Spinal cord (tissue), 9 donors: ENCODE measurements at regions not wholly inside any gene's neighbourhood (a gene's known extent, or its start where the extent isn't known, plus 50 kb on each side); places are given as distances from the start of the nearest gene placed in this dataset.

Experiments used
- DNase-seq, 6 donors: peaks; one replicate each; pipeline versions ENCODE4 v3.0.0 to v3.0.0-alpha.2; 2013 to 2015; ENCODE audit warnings: low spot score in 6 of 6, low read depth in 4 of 6
- H3K27ac ChIP-seq: one replicate; pipeline ENCODE4 v1.5.1; 2013; ENCODE audit warnings: low read depth, low read length, control low read depth
- H3K27me3 ChIP-seq: one replicate; pipeline ENCODE4 v1.6.1; 2013; ENCODE audit warnings: low read length; ENCODE audit not compliant: control insufficient read depth, insufficient read depth
- H3K36me3 ChIP-seq: one replicate; pipeline ENCODE4 v1.6.1; 2013; ENCODE audit warnings: low read length; ENCODE audit not compliant: control insufficient read depth, insufficient read depth
- H3K4me1 ChIP-seq: one replicate; pipeline ENCODE4 v1.6.1; 2013; ENCODE audit warnings: low read length; ENCODE audit not compliant: control insufficient read depth, insufficient read depth
- H3K4me3 ChIP-seq: one replicate; pipeline ENCODE4 v1.5.1; 2013; ENCODE audit warnings: low read depth, low read length, control low read depth
- H3K9me3 ChIP-seq: one replicate; pipeline ENCODE4 v1.6.1; 2013; ENCODE audit warnings: low read length; ENCODE audit not compliant: control insufficient read depth, insufficient read depth
- WGBS: methylation state at CpG from one replicate; pipeline ENCODE4 v1.1.5; 2013; ENCODE audit warnings: missing lambda C conversion rate; ENCODE audit not compliant: insufficient coverage; 5-methylcytosine and 5-hydroxymethylcytosine counted together
- donor health status: healthy.

GRCh38 chr15:38702178-38702912 lies 137.7 kb upstream of the RASGRP1 start:
- H3K4me1 ChIP-seq = no peaks in the 10 kb centered on the region
- 41% methylated on average over 2 of the region's 3 CpGs for WGBS
- no peaks in the 10 kb centered on the region for H3K36me3 ChIP-seq
- no peak overlapping the region for H3K4me3 ChIP-seq
- H3K9me3 ChIP-seq = no peaks in the 10 kb centered on the region
- peaks cover 7% of the 10 kb centered on the region for H3K27me3 ChIP-seq
- H3K27ac ChIP-seq = no peak overlapping the region
- peak in 1 of 6 donors; percentile 31 for DNase-seq

- Histone ChIP-seq H3K36me3 (no peaks in the 10 kb centered on the region), H3K27me3 (peaks cover 7% of the 10 kb centered on the region), H3K4me1 (no peaks in the 10 kb centered on the region), H3K27ac (no peak overlapping the region), H3K9me3 (no peaks in the 10 kb centered on the region), H3K4me3 (no peak overlapping the region)
- 42% methylated on average over 7 of the region's 11 CpGs for WGBS
- DNase-seq = no peak
These were observed 141.0 kb upstream of the RASGRP1 start for GRCh38 chr15:38705436-38706219.

- WGBS = 95% methylated on average over 3 of the region's 5 CpGs
- no peak for DNase-seq
- Histone ChIP-seq H3K27me3 (peaks cover 7% of the 10 kb centered on the region), H3K36me3 (no peaks in the 10 kb centered on the region), H3K4me1 (no peaks in the 10 kb centered on the region), H3K4me3 (no peak overlapping the region), H3K27ac (no peak overlapping the region), H3K9me3 (no peaks in the 10 kb centered on the region)
These were observed 142.3 kb upstream of the RASGRP1 start for GRCh38 chr15:38706956-38707355.

- H3K9me3 ChIP-seq = no peaks in the 10 kb centered on the region
- H3K4me3 ChIP-seq = no peak overlapping the region
- H3K36me3 ChIP-seq = no peaks in the 10 kb centered on the region
- H3K27ac ChIP-seq = peak overlapping the region; percentile 43
- peaks cover 7% of the 10 kb centered on the region for H3K27me3 ChIP-seq
- no peaks in the 10 kb centered on the region for H3K4me1 ChIP-seq
- 88% methylated on average over 2 of the region's 8 CpGs for WGBS
- peak; percentile 56 to 91 (median 58) for DNase-seq
These were observed 143.4 kb upstream of the RASGRP1 start for GRCh38 chr15:38707802-38708671.

- WGBS = 93% methylated on average over 3 of the region's 4 CpGs
- peak overlapping the region; percentile 43 for H3K27ac ChIP-seq
- no peak overlapping the region for H3K4me3 ChIP-seq
- peaks cover 7% of the 10 kb centered on the region for H3K27me3 ChIP-seq
- no peaks in the 10 kb centered on the region for H3K36me3 ChIP-seq
- DNase-seq = no peak
- H3K9me3 ChIP-seq = no peaks in the 10 kb centered on the region
- no peaks in the 10 kb centered on the region for H3K4me1 ChIP-seq
These were observed 144.1 kb upstream of the RASGRP1 start for GRCh38 chr15:38708672-38709180.

- H3K27me3 ChIP-seq = peaks cover 7% of the 10 kb centered on the region
- no peak overlapping the region for H3K4me3 ChIP-seq
- no peaks in the 10 kb centered on the region for H3K36me3 ChIP-seq
- no peak for DNase-seq
- H3K4me1 ChIP-seq = no peaks in the 10 kb centered on the region
- no peak overlapping the region for H3K27ac ChIP-seq
- WGBS = no CpG with 5 or more reads among the region's 2 CpGs
- no peaks in the 10 kb centered on the region for H3K9me3 ChIP-seq
These were observed 144.6 kb upstream of the RASGRP1 start for GRCh38 chr15:38709196-38709595.

GRCh38 chr15:38714309-38715072 lies 149.9 kb upstream of the RASGRP1 start:
- H3K4me1 ChIP-seq = no peaks in the 10 kb centered on the region

GRCh38 chr15:38720893-38721567 lies 156.4 kb upstream of the RASGRP1 start:
- Histone ChIP-seq H3K27ac (no peak overlapping the region), H3K4me1 (no peaks in the 10 kb centered on the region), H3K27me3 (no peaks in the 10 kb centered on the region), H3K4me3 (no peak overlapping the region), H3K9me3 (no peaks in the 10 kb centered on the region), H3K36me3 (no peaks in the 10 kb centered on the region)
- 80% methylated on average over 3 of the region's 4 CpGs for WGBS
- DNase-seq = no peak

More at GRCh38 chr15:38714309-38715072, 149.9 kb upstream of the RASGRP1 start:
- no peaks in the 10 kb centered on the region for H3K36me3 ChIP-seq
- H3K27ac ChIP-seq = no peak overlapping the region
- H3K4me3 ChIP-seq = no peak overlapping the region
- WGBS = 33% methylated on average over 1 of the region's 4 CpGs
- H3K9me3 ChIP-seq = no peaks in the 10 kb centered on the region
- no peaks in the 10 kb centered on the region for H3K27me3 ChIP-seq
- DNase-seq = peak in 2 of 6 donors; percentile 15 to 70
